ENCODE measurements at regions not wholly inside any gene's neighbourhood (a gene's known extent, or its start where the extent isn't known, plus 50 kb on each side); places are given as distances from the start of the nearest gene placed in this dataset.

DNA sequence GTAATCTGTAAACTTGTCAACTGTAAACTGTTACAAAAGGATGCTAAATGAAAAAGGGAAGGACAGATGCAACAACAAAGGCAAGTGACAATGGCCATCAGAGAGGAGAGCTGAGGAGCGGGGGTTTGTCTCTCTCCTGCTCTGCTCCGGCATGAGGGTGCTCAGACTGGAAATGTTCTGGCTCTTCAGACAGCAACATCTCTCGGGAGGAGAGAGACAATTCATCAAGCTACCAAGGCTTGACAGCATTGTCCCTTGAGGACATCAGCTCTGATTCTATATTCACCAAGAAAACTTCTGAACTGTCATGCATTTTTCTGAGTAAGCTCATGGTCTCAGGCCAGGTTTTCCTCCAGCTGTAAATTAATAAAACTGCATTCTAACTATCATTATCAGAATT is 408.2 kb downstream of the IGSF11 start:
- H3K9me3 ChIP-seq (replicated peaks), result no peaks in the 10 kb centered on the region
- no peak overlapping the region for H3K4me3 ChIP-seq
- no peak overlapping the region for H3K27ac ChIP-seq (replicated peaks)
- no peak for DNase-seq
- peaks cover 6% of the 10 kb centered on the region for H3K27me3 ChIP-seq (ENCODE audit: low read depth)
- intact Hi-C loops (cut with micrococcal nuclease), result no loop called here
- TF ChIP-seq, protein P1, sequence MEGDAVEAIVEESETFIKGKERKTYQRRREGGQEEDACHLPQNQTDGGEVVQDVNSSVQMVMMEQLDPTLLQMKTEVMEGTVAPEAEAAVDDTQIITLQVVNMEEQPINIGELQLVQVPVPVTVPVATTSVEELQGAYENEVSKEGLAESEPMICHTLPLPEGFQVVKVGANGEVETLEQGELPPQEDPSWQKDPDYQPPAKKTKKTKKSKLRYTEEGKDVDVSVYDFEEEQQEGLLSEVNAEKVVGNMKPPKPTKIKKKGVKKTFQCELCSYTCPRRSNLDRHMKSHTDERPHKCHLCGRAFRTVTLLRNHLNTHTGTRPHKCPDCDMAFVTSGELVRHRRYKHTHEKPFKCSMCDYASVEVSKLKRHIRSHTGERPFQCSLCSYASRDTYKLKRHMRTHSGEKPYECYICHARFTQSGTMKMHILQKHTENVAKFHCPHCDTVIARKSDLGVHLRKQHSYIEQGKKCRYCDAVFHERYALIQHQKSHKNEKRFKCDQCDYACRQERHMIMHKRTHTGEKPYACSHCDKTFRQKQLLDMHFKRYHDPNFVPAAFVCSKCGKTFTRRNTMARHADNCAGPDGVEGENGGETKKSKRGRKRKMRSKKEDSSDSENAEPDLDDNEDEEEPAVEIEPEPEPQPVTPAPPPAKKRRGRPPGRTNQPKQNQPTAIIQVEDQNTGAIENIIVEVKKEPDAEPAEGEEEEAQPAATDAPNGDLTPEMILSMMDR (IDR thresholded peaks at IDR 0.05; ENCODE audit: borderline replicate concordance), result no peak
- no peaks in the 10 kb centered on the region for H3K4me1 ChIP-seq
- H3K36me3 ChIP-seq, result no peaks in the 10 kb centered on the region

- peak; percentile 19 for DNase-seq
- Histone ChIP-seq H3K27me3 (ENCODE audit: low read depth) (peaks cover 6% of the 10 kb centered on the region), H3K4me1 (no peaks in the 10 kb centered on the region), H3K36me3 (no peaks in the 10 kb centered on the region), H3K9me3 (replicated peaks) (no peaks in the 10 kb centered on the region), H3K4me3 (no peak overlapping the region), H3K27ac (replicated peaks) (no peak overlapping the region)
- TF ChIP-seq, protein P1 (IDR thresholded peaks at IDR 0.05; ENCODE audit: borderline replicate concordance), result peak; percentile 77
- intact Hi-C loops (cut with micrococcal nuclease), result no loop called here
Observed at GRCh38 chr3:118628704-118629341, 405.8 kb downstream of the IGSF11 start.

- Histone ChIP-seq H3K36me3 (no peaks in the 10 kb centered on the region), H3K9me3 (replicated peaks) (no peaks in the 10 kb centered on the region), H3K4me1 (no peaks in the 10 kb centered on the region), H3K27ac (replicated peaks) (no peak overlapping the region), H3K27me3 (ENCODE audit: low read depth) (peaks cover 4% of the 10 kb centered on the region), H3K4me3 (no peak overlapping the region)
- TF ChIP-seq, protein P1 (IDR thresholded peaks at IDR 0.05; ENCODE audit: borderline replicate concordance), result no peak
- intact Hi-C loops (cut with micrococcal nuclease), result no loop called here
- no peak for DNase-seq
Observed at GRCh38 chr3:118629821-118630220, 404.8 kb downstream of the IGSF11 start.

- intact Hi-C loops (cut with micrococcal nuclease), result no loop called here
- no peaks in the 10 kb centered on the region for H3K36me3 ChIP-seq
Observed at GRCh38 chr3:118635711-118636110, 398.9 kb downstream of the IGSF11 start.

DNA sequence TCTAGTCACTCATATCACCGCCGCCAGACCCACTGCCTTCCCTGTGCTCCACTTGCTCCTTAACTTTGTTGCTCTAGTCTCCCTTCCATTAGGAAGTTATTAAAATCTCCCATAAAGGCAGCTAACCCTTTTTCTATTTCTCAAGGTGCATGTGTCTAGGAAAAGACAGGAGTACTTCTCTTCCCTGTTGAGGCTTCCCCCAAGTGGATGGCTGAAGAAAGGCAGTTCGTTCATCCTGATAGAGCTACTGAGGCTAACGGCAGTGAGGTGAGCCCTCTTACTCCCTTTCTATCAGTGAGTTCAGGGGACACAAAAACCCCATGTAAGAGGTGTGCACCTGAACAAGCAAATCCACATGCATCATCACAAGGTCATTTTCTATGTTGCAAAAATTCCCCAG is 397.8 kb downstream of the IGSF11 start:
- TF ChIP-seq, protein P1 (IDR thresholded peaks at IDR 0.05; ENCODE audit: borderline replicate concordance), result no peak
- H3K4me3 ChIP-seq, result no peak overlapping the region
- H3K9me3 ChIP-seq (replicated peaks), result no peaks in the 10 kb centered on the region
- H3K27ac ChIP-seq (replicated peaks), result no peak overlapping the region
- intact Hi-C loops (cut with micrococcal nuclease), result no loop called here
- no peak for DNase-seq
- peaks cover 36% of the 10 kb centered on the region for H3K27me3 ChIP-seq (ENCODE audit: low read depth)
- H3K36me3 ChIP-seq, result no peaks in the 10 kb centered on the region
- H3K4me1 ChIP-seq, result no peaks in the 10 kb centered on the region

More at GRCh38 chr3:118635711-118636110, 398.9 kb downstream of the IGSF11 start:
- TF ChIP-seq, protein P1 (IDR thresholded peaks at IDR 0.05; ENCODE audit: borderline replicate concordance), result no peak
- Histone ChIP-seq H3K9me3 (replicated peaks) (no peaks in the 10 kb centered on the region), H3K27me3 (ENCODE audit: low read depth) (peaks cover 36% of the 10 kb centered on the region), H3K4me1 (no peaks in the 10 kb centered on the region), H3K27ac (replicated peaks) (no peak overlapping the region), H3K4me3 (no peak overlapping the region)
- DNase-seq, result no peak
